ENCODE measurements at regions not wholly inside any gene's neighbourhood (a gene's known extent, or its start where the extent isn't known, plus 50 kb on each side); places are given as distances from the start of the nearest gene placed in this dataset.

DNA sequence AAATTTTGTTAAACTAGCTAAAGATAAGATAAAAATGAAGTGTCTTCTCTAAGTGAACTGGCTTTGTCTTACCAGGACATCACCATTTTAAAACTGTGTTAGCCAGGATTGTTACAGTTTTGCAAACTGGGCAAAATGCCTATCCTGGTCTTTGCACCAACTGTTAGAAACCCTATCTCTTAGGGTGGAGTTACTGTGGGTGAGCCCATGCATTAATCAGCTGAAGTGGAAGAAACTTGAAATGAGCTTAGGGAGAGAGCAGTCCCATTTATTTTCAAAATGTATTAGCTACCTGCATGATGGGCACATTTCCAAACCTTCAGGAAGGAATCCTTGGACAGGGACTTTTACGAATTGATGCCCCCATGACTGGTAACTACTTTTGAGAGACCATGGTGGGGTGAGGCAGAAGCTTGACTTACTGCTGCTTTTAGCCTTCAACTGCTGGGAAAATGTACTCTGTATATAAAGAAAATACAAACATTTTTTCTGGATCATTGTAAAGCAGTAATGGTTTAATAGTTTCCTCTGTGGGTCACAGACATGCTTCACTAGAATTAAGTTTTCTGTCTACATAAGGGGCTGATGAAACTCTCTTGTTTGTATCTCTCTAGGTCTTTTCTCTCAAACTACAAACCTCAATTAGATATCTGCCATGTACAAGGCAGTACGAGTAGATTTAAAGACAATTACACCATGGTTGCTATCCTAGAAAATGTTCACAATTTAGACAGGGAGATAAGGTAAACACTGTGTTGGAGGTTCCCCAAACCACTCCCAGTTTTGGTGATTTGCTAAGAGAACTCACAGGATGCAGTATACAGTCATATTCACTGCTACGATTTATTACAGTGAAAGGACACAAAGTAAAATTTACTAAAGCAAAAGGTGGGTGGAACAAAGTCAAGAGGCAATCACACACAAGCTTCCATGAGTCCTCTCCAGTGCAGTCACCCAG lies 321.4 kb upstream of the MMADHC start:
- Histone ChIP-seq H4K20me1 (ENCODE audit: insufficient read depth) (no peaks in the 10 kb centered on the region), H3K9ac (ENCODE audit: low read length) (no peak overlapping the region), H3K36me3 (ENCODE audit: control insufficient read depth in 1 of 2, insufficient read depth in 2 of 2, low read length in 2 of 2) (no peaks in the 10 kb centered on the region), H3K4me2 (ENCODE audit: low read length) (no peak overlapping the region), H2AFZ (ENCODE audit: low read depth, low read length, poor library complexity, severe bottlenecking) (no peak overlapping the region), H3K27me3 (ENCODE audit: insufficient read depth, low read length) (no peaks in the 10 kb centered on the region), H3K79me2 (ENCODE audit: insufficient read depth, low read length) (no peaks in the 10 kb centered on the region), H3K9me3 (ENCODE audit: control insufficient read depth in 1 of 2, insufficient read depth in 1 of 2, low read depth in 1 of 2, low read length in 2 of 2) (no peaks in the 10 kb centered on the region), H3K27ac (ENCODE audit: low read depth, low read length) (no peak overlapping the region), H3K4me1 (ENCODE audit: control insufficient read depth in 1 of 2, insufficient read depth in 2 of 2, low read length in 2 of 2) (no peaks in the 10 kb centered on the region), H3K4me3 (replicated peaks in 1 of 2; ENCODE audit: low read depth in 1 of 2, low read length in 2 of 2) (no peak overlapping the region), H3K9me2 (ENCODE audit: insufficient read depth) (no peaks in the 10 kb centered on the region)
- DNase-seq (ENCODE audit: low read depth, low spot score) (no peak), ATAC-seq (no peak)
- ChIA-PET CTCF (no interaction called here), POLR2A (no interaction called here), RAD21 (ENCODE audit: low non-redundant PET in 1 of 2, low total read pairs in 2 of 2, uncharacterized antibody in 2 of 2, unreplicated experiment in 2 of 2) (no interaction called here)
- no peak for TF ChIP-seq EZH2 (IDR thresholded peaks at IDR 0.05)
- TF ChIP-seq JUND (IDR thresholded peaks at IDR 0.05): no peak
- no peak for TF ChIP-seq POLR2A (IDR thresholded peaks at IDR 0.05; ENCODE audit: borderline replicate concordance, extremely low read depth, insufficient read depth, insufficient read length)
- TF ChIP-seq, protein P1, sequence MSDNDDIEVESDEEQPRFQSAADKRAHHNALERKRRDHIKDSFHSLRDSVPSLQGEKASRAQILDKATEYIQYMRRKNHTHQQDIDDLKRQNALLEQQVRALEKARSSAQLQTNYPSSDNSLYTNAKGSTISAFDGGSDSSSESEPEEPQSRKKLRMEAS (IDR thresholded peaks at IDR 0.05): no peak
- TF ChIP-seq RAD21 (IDR thresholded peaks at IDR 0.05; ENCODE audit: low read depth): no peak
- TF ChIP-seq SRF (IDR thresholded peaks at IDR 0.05; ENCODE audit: low read depth): no peak
- intact Hi-C loops (cut with micrococcal nuclease): no loop called here
- BruUV-seq (replicated peaks): no TSS peak

DNA sequence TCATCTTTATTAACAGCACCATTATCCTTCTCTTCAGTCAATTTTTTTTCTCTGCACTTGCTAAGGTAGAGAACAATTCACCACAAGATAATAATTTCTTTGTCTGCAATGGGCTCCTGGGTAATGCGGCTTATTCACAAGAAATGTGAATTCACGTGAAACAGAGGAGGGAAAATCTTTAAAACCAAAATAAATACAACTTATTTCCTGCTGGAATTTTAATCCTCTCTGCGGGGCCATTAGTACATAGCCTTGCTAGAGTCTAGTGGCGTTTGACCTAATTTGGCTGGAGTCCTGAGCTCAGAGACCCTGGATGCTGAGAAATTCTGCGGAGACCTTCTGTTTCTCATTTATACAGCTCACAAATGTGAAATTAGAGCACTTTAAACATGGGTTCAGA lies 319.3 kb upstream of the MMADHC start:
- Histone ChIP-seq H3K27ac (ENCODE audit: low read depth, low read length) (no peak overlapping the region), H3K4me3 (replicated peaks in 1 of 2; ENCODE audit: low read depth in 1 of 2, low read length in 2 of 2) (no peak overlapping the region), H4K20me1 (ENCODE audit: insufficient read depth) (no peaks in the 10 kb centered on the region), H2AFZ (ENCODE audit: low read depth, low read length, poor library complexity, severe bottlenecking) (no peak overlapping the region), H3K9me3 (ENCODE audit: control insufficient read depth in 1 of 2, insufficient read depth in 1 of 2, low read depth in 1 of 2, low read length in 2 of 2) (no peaks in the 10 kb centered on the region), H3K79me2 (ENCODE audit: insufficient read depth, low read length) (no peaks in the 10 kb centered on the region), H3K4me2 (ENCODE audit: low read length) (no peak overlapping the region), H3K9me2 (ENCODE audit: insufficient read depth) (no peaks in the 10 kb centered on the region), H3K9ac (ENCODE audit: low read length) (no peak overlapping the region), H3K27me3 (ENCODE audit: insufficient read depth, low read length) (no peaks in the 10 kb centered on the region), H3K4me1 (ENCODE audit: control insufficient read depth in 1 of 2, insufficient read depth in 2 of 2, low read length in 2 of 2) (no peaks in the 10 kb centered on the region), H3K36me3 (ENCODE audit: control insufficient read depth in 1 of 2, insufficient read depth in 2 of 2, low read length in 2 of 2) (no peaks in the 10 kb centered on the region)
- intact Hi-C loops (cut with micrococcal nuclease): no loop called here
- DNase-seq (ENCODE audit: low read depth, low spot score): no peak
- POLR2A ChIA-PET: no interaction called here
- ATAC-seq: no peak
- RAD21 ChIA-PET (ENCODE audit: low non-redundant PET in 1 of 2, low total read pairs in 2 of 2, uncharacterized antibody in 2 of 2, unreplicated experiment in 2 of 2): no interaction called here
- CTCF ChIA-PET: no interaction called here
- no TSS peak for BruUV-seq (replicated peaks)
- TF ChIP-seq RAD21 (IDR thresholded peaks at IDR 0.05; ENCODE audit: low read depth) (no peak), EZH2 (IDR thresholded peaks at IDR 0.05) (no peak), SRF (IDR thresholded peaks at IDR 0.05; ENCODE audit: low read depth) (no peak), ZFX (IDR thresholded peaks at IDR 0.05) (no peak), CEBPB (IDR thresholded peaks at IDR 0.05; ENCODE audit: low read depth) (no peak), TCF7L2 (IDR thresholded peaks at IDR 0.05; ENCODE audit: borderline replicate concordance, extremely low read depth, insufficient read depth, insufficient read length) (no peak), SP1 (IDR thresholded peaks at IDR 0.05; ENCODE audit: low read depth) (no peak)
- TF ChIP-seq, protein P2, sequence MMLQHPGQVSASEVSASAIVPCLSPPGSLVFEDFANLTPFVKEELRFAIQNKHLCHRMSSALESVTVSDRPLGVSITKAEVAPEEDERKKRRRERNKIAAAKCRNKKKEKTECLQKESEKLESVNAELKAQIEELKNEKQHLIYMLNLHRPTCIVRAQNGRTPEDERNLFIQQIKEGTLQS (IDR thresholded peaks at IDR 0.05): no peak
- TF ChIP-seq, protein P1 (IDR thresholded peaks at IDR 0.05): no peak
- TF ChIP-seq, protein P3, sequence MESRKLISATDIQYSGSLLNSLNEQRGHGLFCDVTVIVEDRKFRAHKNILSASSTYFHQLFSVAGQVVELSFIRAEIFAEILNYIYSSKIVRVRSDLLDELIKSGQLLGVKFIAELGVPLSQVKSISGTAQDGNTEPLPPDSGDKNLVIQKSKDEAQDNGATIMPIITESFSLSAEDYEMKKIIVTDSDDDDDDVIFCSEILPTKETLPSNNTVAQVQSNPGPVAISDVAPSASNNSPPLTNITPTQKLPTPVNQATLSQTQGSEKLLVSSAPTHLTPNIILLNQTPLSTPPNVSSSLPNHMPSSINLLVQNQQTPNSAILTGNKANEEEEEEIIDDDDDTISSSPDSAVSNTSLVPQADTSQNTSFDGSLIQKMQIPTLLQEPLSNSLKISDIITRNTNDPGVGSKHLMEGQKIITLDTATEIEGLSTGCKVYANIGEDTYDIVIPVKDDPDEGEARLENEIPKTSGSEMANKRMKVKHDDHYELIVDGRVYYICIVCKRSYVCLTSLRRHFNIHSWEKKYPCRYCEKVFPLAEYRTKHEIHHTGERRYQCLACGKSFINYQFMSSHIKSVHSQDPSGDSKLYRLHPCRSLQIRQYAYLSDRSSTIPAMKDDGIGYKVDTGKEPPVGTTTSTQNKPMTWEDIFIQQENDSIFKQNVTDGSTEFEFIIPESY (IDR thresholded peaks at IDR 0.05; ENCODE audit: extremely low read depth, insufficient replicate concordance, low read length): no peak
- TF ChIP-seq, protein P4, sequence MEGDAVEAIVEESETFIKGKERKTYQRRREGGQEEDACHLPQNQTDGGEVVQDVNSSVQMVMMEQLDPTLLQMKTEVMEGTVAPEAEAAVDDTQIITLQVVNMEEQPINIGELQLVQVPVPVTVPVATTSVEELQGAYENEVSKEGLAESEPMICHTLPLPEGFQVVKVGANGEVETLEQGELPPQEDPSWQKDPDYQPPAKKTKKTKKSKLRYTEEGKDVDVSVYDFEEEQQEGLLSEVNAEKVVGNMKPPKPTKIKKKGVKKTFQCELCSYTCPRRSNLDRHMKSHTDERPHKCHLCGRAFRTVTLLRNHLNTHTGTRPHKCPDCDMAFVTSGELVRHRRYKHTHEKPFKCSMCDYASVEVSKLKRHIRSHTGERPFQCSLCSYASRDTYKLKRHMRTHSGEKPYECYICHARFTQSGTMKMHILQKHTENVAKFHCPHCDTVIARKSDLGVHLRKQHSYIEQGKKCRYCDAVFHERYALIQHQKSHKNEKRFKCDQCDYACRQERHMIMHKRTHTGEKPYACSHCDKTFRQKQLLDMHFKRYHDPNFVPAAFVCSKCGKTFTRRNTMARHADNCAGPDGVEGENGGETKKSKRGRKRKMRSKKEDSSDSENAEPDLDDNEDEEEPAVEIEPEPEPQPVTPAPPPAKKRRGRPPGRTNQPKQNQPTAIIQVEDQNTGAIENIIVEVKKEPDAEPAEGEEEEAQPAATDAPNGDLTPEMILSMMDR (IDR thresholded peaks at IDR 0.05 in 2 of 3, conservative IDR thresholded peaks at IDR 0.05 in 1 of 3; ENCODE audit: borderline replicate concordance in 1 of 3, insufficient read depth in 1 of 3, low read depth in 2 of 3, low read length in 2 of 3): no peak
